HG03439 (cell line): ENCODE measurements at regions not wholly inside any gene's neighbourhood (a gene's known extent, or its start where the extent isn't known, plus 50 kb on each side); places are given as distances from the start of the nearest gene placed in this dataset.

Experiments
- ATAC-seq: cut with Tn5 transposase; IDR thresholded peaks from one replicate; pipeline ENCODE4 v1.9.1; 2021; ENCODE audit warnings: mild to moderate bottlenecking, moderate library complexity; ENCODE audit not compliant: unreplicated experiment

GRCh38 chr1:58011978-58012377, 534.5 kb downstream of the OMA1 start:
- ATAC-seq: no peak

DNA sequence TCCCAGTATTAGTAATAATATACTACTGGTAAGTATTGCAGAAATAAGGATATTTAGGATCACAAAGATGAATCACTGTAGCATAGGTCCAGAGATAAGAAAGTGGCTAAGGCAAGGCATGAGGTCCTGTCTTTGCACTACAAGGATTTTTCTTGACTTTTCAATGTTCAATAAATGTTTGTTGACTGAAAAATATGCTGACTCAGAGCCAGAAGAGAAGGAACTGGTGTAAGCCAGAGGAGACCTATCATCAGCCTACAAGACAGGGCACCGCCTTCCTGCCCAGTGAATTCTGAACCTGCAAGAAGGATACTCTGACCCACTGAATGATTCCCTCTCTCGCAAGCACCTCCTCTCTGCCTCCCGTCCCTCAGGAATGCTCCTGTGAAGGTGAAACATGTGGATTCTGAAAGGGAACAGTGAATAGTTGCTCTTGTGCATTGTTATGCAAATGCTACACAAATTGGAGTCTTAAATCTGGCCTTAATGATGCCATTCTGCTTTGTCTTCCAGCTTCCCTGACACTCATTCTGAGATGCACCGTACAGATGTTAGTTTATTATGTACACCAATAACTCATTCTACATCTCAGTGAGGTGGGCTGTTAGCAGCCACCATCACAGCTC, 540.0 kb downstream of the OMA1 start:
- no peak for ATAC-seq

DNA sequence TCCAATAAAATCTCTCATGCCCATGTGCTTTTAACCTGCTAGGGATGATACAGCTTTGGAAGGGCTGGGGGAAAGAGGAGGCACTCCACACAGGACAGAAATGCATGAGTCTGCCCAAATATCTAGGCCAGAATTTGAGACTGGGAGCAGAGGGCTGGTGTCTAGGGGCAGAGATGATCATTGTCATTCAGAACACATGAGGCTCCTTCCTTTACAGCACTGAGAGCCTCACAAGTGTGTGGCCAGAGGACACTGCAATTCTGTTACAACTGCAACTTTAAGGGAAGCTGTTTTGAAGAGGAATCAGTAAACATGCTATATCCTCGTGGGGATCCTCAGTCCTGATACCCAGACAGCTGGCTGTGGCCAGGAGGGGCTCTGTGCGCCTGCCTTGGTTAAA, 541.3 kb downstream of the OMA1 start:
- ATAC-seq: no peak

GRCh38 chr1:58003988-58004387, 542.5 kb downstream of the OMA1 start:
- no peak for ATAC-seq

DNA sequence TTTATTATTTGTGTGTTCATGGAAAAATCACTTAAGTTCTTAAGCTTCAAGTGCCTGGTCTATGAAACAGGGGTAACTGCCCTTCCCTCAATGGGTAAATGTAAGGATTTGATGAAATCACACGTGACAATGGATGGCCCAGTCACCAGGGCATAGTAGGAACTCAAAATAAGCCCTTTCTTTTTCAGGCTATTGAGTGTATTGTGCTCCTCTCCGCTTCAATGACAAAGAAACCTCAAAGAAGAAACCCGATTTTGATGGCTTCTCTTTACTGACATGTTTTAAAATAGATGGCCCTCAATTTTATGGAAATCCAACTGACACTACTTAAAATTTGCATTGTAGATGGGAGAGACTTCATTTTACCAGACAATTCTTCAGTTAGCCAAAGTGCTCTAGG, 543.5 kb downstream of the OMA1 start:
- no peak for ATAC-seq

- ATAC-seq: no peak
Observed at GRCh38 chr1:58000821-58001220, 545.7 kb downstream of the OMA1 start.

GRCh38 chr1:58000116-58000515, 546.4 kb downstream of the OMA1 start:
- ATAC-seq: no peak

GRCh38 chr1:57996400-57996799, 550.1 kb downstream of the OMA1 start:
- ATAC-seq: no peak

- ATAC-seq: no peak
Observed at GRCh38 chr1:57991289-57991688, 555.2 kb downstream of the OMA1 start.

GRCh38 chr1:57989877-57990276, 556.6 kb downstream of the OMA1 start:
- ATAC-seq: no peak

DNA sequence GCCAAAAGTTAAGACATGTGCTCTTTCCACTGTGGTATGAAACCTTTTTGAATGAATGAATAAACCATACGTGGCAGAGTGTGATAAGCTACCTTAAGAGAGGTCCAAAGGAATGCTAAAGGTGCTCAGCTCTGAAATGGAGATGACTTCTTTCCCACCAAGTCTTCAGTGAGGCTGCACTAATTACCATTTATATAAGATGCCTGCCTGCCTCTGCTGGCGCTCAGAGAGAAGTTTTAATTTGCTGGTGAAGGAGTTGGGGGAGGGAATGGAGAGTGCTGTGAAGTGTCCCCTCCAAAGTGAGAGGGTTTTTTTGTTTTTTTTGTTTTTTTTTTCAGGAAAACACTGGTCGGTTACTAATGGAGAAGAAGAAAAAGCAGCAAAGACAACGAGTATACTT, 559.0 kb downstream of the OMA1 start:
- ATAC-seq: no peak

DNA sequence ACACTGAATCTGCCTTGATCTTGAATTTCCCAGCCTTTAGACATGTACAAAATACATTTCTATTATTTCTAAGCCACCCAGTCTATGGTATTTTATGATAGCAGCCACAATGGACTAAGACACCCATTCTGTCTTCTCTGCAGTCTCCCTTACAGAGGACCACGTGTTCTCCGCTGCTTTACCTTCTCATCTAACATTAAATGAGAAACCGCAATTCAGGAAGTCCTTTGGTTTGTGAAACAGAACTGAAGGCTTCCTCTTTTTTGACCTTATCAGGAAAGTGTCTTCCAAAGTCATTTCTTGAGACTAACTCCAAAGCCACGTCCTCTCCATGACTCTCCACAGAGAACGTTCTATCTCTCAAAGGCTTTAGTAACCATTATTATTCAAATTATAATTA, 560.1 kb downstream of the OMA1 start:
- ATAC-seq: no peak

DNA sequence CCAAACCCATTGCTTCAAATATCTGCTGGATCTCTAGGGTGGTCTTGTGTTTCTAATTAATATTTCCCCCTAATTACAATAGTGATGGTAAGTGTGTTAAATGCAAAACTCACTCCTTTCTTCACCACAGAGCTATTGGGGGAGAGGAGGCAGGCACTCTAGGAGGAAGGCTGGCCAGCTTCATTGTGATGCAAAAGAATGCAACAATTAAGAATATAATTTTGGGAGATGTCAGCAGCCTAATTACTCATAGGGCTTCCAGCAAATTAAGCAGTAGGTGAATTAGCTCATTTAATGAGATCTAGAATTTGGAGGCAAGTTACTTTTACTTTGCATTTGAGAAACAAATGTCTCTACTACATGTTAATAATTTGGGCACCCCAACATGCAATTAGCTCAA, 560.4 kb upstream of the DAB1 start:
- ATAC-seq: no peak

GRCh38 chr1:57983441-57983840, 559.6 kb upstream of the DAB1 start:
- no peak for ATAC-seq

DNA sequence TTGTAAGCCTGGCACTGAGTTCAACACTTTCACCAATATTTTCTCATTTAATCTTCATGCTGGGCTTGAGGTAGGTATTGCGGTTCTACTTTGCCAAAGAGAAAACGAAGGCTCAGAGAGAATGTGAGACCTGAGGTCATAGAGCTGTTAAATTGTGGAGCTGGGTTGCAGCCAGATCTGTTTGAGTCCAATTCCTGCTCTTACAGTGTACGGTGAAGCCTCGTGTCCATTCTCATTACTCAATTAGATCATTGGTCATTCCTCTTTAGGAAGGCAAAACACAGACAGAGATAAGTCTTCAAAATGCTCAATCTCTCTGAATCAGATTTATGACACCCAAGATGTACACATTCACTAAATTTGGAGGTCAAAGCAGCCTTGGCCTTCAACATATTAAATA, 559.0 kb upstream of the DAB1 start:
- no peak for ATAC-seq

DNA sequence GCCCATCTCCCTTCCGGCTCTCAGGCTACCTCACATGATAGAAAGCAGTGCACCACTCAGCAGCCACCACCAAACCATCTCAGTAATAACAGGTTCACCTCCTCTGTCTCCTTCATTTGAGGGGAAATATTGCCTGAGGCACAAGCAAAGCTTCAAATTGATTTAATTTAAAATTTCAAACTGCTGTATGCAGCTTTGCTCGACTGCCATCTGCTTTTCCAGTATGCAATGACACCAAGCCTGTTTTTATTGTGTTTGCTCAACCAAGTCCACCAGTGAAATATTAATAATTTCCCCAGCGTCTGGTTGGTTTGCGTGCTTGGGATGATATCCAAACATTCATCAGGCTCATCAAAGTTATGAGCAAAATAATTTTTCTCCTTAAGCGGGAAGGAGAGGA, 552.4 kb upstream of the DAB1 start:
- no peak for ATAC-seq

DNA sequence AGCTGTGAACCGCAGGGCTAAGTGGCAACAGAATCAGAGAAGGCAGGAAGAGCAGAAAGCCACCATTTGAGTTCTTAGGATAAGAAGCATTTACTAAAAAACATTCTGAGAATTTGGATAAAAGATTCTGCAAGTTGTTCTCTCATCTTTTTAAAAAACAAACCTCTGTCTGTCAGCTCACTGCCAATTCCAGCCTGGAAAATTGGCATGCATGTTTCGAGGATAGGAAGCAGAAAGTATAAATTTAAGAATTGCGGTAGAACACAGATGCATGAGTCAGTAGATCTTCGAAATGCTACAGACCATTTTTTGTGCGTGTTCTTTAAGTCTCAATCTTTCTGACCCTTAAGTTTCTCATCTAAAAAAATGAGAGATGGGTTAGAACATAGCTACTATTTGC, 544.5 kb upstream of the DAB1 start:
- ATAC-seq: no peak

DNA sequence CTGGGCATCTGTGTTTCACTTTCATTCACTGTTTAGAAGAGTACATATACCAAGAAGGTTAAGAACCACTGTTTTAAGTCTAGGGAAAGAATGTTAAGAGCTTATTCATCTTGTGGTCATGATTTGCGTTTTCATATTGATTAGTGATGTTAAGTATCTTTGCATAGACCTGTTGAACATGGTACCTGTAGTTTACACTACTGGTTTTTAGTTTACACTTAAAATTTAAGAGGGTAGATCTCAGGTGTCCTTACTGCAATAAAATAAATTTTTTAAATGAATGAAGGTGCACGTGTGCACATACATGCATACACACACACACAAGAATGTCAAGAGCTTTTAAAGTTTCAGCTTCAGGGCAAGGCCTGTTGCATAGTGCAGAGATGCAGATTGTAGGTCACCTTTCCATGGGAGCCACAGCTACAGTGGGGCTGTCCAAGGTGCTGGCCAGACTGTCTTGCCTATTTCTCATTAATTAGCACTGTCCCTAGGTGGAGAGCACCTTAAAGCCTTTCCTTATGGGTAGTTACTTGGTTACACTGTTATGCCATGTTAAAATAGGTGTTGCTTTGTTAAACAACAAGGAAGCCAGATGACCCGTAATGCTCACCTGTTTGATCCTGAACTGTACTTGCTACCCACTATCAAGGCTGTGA, 543.0 kb upstream of the DAB1 start:
- ATAC-seq: no peak

DNA sequence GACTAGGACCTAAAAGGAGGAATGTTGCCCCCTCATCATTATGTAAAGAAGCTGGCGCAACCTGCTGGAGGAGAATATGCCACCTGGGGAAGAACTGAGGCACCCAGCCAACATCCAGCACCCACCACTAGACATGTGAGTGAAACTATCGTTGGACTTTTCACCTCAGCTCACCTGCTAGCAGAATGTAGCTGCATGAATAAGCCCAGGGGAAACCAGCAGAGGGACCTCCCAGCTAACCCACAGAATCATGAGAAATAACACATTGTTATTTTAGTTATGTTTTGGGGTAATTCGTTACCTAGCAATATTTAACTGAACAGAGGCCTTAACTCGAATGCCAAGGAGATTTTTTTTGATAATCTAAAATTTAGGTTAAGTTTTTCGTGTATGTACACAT, 542.5 kb upstream of the DAB1 start:
- no peak for ATAC-seq

DNA sequence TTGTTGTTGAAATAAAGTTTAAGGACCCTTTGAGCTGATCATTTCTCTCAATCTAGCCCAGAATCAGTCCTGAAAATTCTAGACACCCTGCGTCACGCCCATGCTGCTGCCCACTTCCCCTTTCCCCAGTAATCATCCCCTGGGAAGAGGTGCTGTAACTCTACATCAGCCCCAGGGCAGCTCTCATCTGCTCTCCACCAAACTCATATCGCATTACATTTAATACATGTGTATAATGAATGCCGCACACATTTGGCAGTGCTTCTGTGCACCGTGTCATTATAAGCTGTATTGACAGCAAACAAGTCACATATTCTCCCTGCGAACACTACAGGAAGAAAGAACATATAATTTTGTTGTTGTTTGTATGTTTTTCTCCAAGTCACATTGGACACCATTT, 539.7 kb upstream of the DAB1 start:
- no peak for ATAC-seq

- no peak for ATAC-seq
Observed at GRCh38 chr1:57959531-57960241, 535.8 kb upstream of the DAB1 start.

DNA sequence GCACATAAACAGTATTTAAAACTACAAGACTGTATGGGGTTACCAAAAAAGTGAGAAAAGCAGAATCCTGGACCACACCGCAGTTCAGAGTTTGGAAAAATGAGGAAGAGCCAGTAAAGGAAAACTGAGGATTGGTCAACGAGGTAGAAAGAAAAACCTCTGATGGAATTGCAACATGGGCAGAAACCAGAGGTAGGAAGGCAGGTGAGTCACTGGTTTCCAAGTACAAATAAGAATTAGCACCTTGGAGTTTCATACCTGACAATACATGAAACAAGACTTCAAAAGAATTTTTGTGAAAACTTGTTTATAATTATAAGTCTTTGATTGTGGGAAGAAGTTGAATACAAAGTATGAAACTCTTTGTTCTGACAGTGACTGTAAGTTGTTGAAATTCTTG, 533.7 kb upstream of the DAB1 start:
- no peak for ATAC-seq
